CD4-positive, alpha-beta T cell (primary cell): ENCODE measurements at regions not wholly inside any gene's neighbourhood (a gene's known extent, or its start where the extent isn't known, plus 50 kb on each side); places are given as distances from the start of the nearest gene placed in this dataset.

ENCODE experiments used
- ATAC-seq: fragments of 200-7000 bp; cut with Tn5 transposase; one replicate; pipeline ENCODE4 v1.10.0; 2022; ENCODE audit warnings: mild to moderate bottlenecking; ENCODE audit not compliant: poor library complexity
- CTCF ChIA-PET: fragments of 350-600 bp; sonication (Branson Sonifier 250); formaldehyde crosslinking; loops from one replicate; lab custom pipeline; 2021; ENCODE audit warnings: antibody characterized with exemption, inconsistent platforms; lab: Charles Lee
- POLR2A ChIA-PET: fragments of 350-600 bp; sonication (Branson Sonifier 250); formaldehyde crosslinking; loops from one replicate; lab custom pipeline; 2021; ENCODE audit warnings: antibody characterized with exemption, inconsistent platforms; lab: Charles Lee
- DNase-seq, 14 experiments: peaks; one replicate each; pipeline ENCODE4 v3.0.0-alpha.2; 2013 to 2020; ENCODE audit warnings: mixed read lengths in 2 of 14
- H3K27ac ChIP-seq, 2 donors: one replicate each; pipeline versions ENCODE4 v1.5.1 to v1.7.0; 2013; ENCODE audit warnings: low read length in 2 of 2, low read depth in 1 of 2, mild to moderate bottlenecking in 1 of 2
- H3K27me3 ChIP-seq, 2 experiments: 1 replicate in 1 of 2; 2 replicates in 1 of 2; pipeline versions ENCODE4 v1.6.1 to v1.7.0; 2013; ENCODE audit warnings: low read length in 2 of 2, control low read depth in 1 of 2, mild to moderate bottlenecking in 1 of 2, moderate library complexity in 1 of 2; ENCODE audit not compliant: insufficient read depth in 2 of 2, control insufficient read depth in 1 of 2
- H3K36me3 ChIP-seq: one replicate; pipeline ENCODE4 v1.6.1; 2013; ENCODE audit warnings: low read length, control low read depth; ENCODE audit not compliant: insufficient read depth
- H3K4me1 ChIP-seq: one replicate; pipeline ENCODE4 v1.6.1; 2013; ENCODE audit warnings: low read length, control low read depth; ENCODE audit not compliant: insufficient read depth
- H3K4me3 ChIP-seq: one replicate; pipeline ENCODE4 v1.5.1; 2013; ENCODE audit warnings: mild to moderate bottlenecking, low read length, moderate library complexity
- H3K9me3 ChIP-seq, 2 experiments: 1 replicate in 1 of 2; 2 replicates in 1 of 2; pipeline versions ENCODE4 v1.6.1 to v1.7.0; 2013; ENCODE audit warnings: low read length in 2 of 2, mild to moderate bottlenecking in 2 of 2, control low read depth in 1 of 2, moderate library complexity in 1 of 2; ENCODE audit not compliant: control insufficient read depth in 1 of 2, insufficient read depth in 1 of 2
- H3K27ac Mint-ChIP-seq: one replicate; pipeline ENCODE4 v1.8.0; 2020; ENCODE audit warnings: mixed read lengths
- H3K27me3 Mint-ChIP-seq: one replicate; pipeline ENCODE4 v1.8.0; 2021; ENCODE audit warnings: mixed read lengths
- H3K36me3 Mint-ChIP-seq: one replicate; pipeline ENCODE4 v1.8.0; 2021; ENCODE audit warnings: low read depth, mixed read lengths
- H3K4me1 Mint-ChIP-seq: one replicate; pipeline ENCODE4 v1.8.0; 2021; ENCODE audit warnings: low read depth, mixed read lengths
- H3K4me3 Mint-ChIP-seq: one replicate; pipeline ENCODE4 v1.8.0; 2020; ENCODE audit warnings: mild to moderate bottlenecking, mixed read lengths
- H3K9me3 Mint-ChIP-seq: one replicate; pipeline ENCODE4 v1.8.0; 2020; ENCODE audit warnings: mixed read lengths
- intact Hi-C, 2 experiments: fragments of 100-400 bp; cut with DNase I in 1 of 2; cut with micrococcal nuclease in 1 of 2; formaldehyde crosslinking; loops; one replicate each; pipeline versions ENCODE4 v1.15.1 to v1.9.0; 2023 to 2025; cut with DNase I, micrococcal nuclease
- TF ChIP-seq, protein P1 (sequence below): fragments of 200-600 bp; IDR thresholded peaks from one replicate; pipeline ENCODE4 v1.8.0; 2022; ENCODE audit warnings: antibody characterized with exemption, mild to moderate bottlenecking

GRCh38 chr5:82912462-82912861, 164.7 kb downstream of the TMEM167A start:
- Mint-ChIP-seq H3K4me3 (no peak overlapping the region), H3K36me3 (no peaks in the 10 kb centered on the region), H3K27me3 (peaks cover 16% of the 10 kb centered on the region), H3K9me3 (peaks cover 8% of the 10 kb centered on the region), H3K4me1 (no peaks in the 10 kb centered on the region), H3K27ac (no peak overlapping the region)
- no peak for DNase-seq
- no peak for ATAC-seq
- ChIA-PET CTCF (no interaction called here), POLR2A (no interaction called here)
- no peaks in the 10 kb centered on the region for H3K4me1 ChIP-seq
- intact Hi-C loops: no loop called here
- TF ChIP-seq, protein P1, sequence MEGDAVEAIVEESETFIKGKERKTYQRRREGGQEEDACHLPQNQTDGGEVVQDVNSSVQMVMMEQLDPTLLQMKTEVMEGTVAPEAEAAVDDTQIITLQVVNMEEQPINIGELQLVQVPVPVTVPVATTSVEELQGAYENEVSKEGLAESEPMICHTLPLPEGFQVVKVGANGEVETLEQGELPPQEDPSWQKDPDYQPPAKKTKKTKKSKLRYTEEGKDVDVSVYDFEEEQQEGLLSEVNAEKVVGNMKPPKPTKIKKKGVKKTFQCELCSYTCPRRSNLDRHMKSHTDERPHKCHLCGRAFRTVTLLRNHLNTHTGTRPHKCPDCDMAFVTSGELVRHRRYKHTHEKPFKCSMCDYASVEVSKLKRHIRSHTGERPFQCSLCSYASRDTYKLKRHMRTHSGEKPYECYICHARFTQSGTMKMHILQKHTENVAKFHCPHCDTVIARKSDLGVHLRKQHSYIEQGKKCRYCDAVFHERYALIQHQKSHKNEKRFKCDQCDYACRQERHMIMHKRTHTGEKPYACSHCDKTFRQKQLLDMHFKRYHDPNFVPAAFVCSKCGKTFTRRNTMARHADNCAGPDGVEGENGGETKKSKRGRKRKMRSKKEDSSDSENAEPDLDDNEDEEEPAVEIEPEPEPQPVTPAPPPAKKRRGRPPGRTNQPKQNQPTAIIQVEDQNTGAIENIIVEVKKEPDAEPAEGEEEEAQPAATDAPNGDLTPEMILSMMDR: no peak
- H3K9me3 ChIP-seq: peaks cover 0 to 8% of the 10 kb centered on the region in 2 experiments
- H3K27me3 ChIP-seq: no peaks in the 10 kb centered on the region
- no peak overlapping the region for H3K27ac ChIP-seq
- no peak overlapping the region for H3K4me3 ChIP-seq
- no peaks in the 10 kb centered on the region for H3K36me3 ChIP-seq

GRCh38 chr5:82911910-82912309, 165.3 kb downstream of the TMEM167A start:
- no peak for ATAC-seq
- CTCF ChIA-PET: no interaction called here
- Histone ChIP-seq H3K4me3 (no peak overlapping the region), H3K27ac (no peak overlapping the region), H3K36me3 (no peaks in the 10 kb centered on the region), H3K9me3 (peaks cover 0 to 8% of the 10 kb centered on the region in 2 experiments), H3K27me3 (no peaks in the 10 kb centered on the region), H3K4me1 (no peaks in the 10 kb centered on the region)
- no peak overlapping the region for H3K4me3 Mint-ChIP-seq
- POLR2A ChIA-PET: no interaction called here
- H3K4me1 Mint-ChIP-seq: no peaks in the 10 kb centered on the region
- DNase-seq: no peak
- peaks cover 8% of the 10 kb centered on the region for H3K9me3 Mint-ChIP-seq
- H3K36me3 Mint-ChIP-seq: no peaks in the 10 kb centered on the region
- H3K27ac Mint-ChIP-seq: no peak overlapping the region
- H3K27me3 Mint-ChIP-seq: peaks cover 16% of the 10 kb centered on the region
- intact Hi-C loops: no loop called here
- TF ChIP-seq, protein P1: no peak

GRCh38 chr5:82910905-82911304, 166.3 kb downstream of the TMEM167A start:
- ChIA-PET POLR2A (no interaction called here), CTCF (no interaction called here)
- Histone ChIP-seq H3K4me3 (no peak overlapping the region), H3K4me1 (no peaks in the 10 kb centered on the region), H3K27ac (no peak overlapping the region), H3K9me3 (peaks cover 0 to 4% of the 10 kb centered on the region in 2 experiments), H3K27me3 (no peaks in the 10 kb centered on the region), H3K36me3 (no peaks in the 10 kb centered on the region)
- H3K27me3 Mint-ChIP-seq: peaks cover 16% of the 10 kb centered on the region
- DNase-seq (no peak), ATAC-seq (no peak)
- H3K36me3 Mint-ChIP-seq: no peaks in the 10 kb centered on the region
- H3K9me3 Mint-ChIP-seq: peaks cover 6% of the 10 kb centered on the region
- TF ChIP-seq, protein P1: no peak
- H3K4me1 Mint-ChIP-seq: no peaks in the 10 kb centered on the region
- H3K4me3 Mint-ChIP-seq: no peak overlapping the region
- H3K27ac Mint-ChIP-seq: no peak overlapping the region
- intact Hi-C loops: no loop called here
